Prostate gland (tissue), 2 donors: ENCODE measurements at regions not wholly inside any gene's neighbourhood (a gene's known extent, or its start where the extent isn't known, plus 50 kb on each side); places are given as distances from the start of the nearest gene placed in this dataset.
"Not testable (repeated sequence)": the region's sequence is repeated elsewhere in the genome, so short reads cannot be mapped to it uniquely, and the experiment has no call there.

Experiments used
- DNase-seq: peaks from one replicate; pipeline ENCODE4 v3.0.0-alpha.2; 2019; ENCODE audit warnings: low spot score
- H3K27ac ChIP-seq, 2 donors: fragments of 200-600 bp; sonication (generic); 2 replicates each; pipeline ENCODE4 v1.5.1; 2017 to 2019
- H3K27me3 ChIP-seq: fragments of 200-600 bp; sonication (generic); replicated peaks from 2 replicates; pipeline ENCODE4 v1.5.1; 2019; ENCODE audit not compliant: insufficient read depth
- H3K36me3 ChIP-seq, 2 donors: fragments of 200-600 bp; sonication (generic); 1 replicate in 1 of 2; 2 replicates in 1 of 2; pipeline versions ENCODE4 v1.5.1 to v1.8.1; 2017 to 2019
- H3K4me1 ChIP-seq: fragments of 200-600 bp; sonication (generic); replicated peaks from 2 replicates; pipeline ENCODE4 v1.5.1; 2019
- H3K4me3 ChIP-seq, 2 donors: fragments of 200-600 bp; sonication (generic); 2 replicates each; pipeline ENCODE4 v1.5.1; 2017 to 2019
- H3K9me3 ChIP-seq: fragments of 200-600 bp; sonication (generic); 2 replicates; pipeline ENCODE4 v1.5.1; 2017
- POLR2AphosphoS5 ChIP-seq: sonication (generic); formaldehyde crosslinking; IDR thresholded peaks from one replicate; pipeline ENCODE4 v1.6.1; 2017; ENCODE audit warnings: antibody characterized with exemption
- WGBS: methylation state at CpG from one replicate; pipeline ENCODE4 v1.1.5; 2018; 5-methylcytosine and 5-hydroxymethylcytosine counted together
- intact Hi-C: fragments of 100-400 bp; cut with DNase I; formaldehyde crosslinking; loops from one replicate; pipeline ENCODE4 v1.14.2; 2022
- TF ChIP-seq, protein P1 (sequence below), 4 experiments: fragments of 200-600 bp in 2 of 4; fragments of 450-650 bp in 2 of 4; sonication (generic) in 2 of 4; IDR thresholded peaks; 1 replicate in 3 of 4; 2 replicates in 1 of 4; pipeline ENCODE4 v1.5.1; 2016 to 2019; ENCODE audit warnings: antibody characterized with exemption in 4 of 4, mild to moderate bottlenecking in 2 of 4, moderate library complexity in 2 of 4

DNA sequence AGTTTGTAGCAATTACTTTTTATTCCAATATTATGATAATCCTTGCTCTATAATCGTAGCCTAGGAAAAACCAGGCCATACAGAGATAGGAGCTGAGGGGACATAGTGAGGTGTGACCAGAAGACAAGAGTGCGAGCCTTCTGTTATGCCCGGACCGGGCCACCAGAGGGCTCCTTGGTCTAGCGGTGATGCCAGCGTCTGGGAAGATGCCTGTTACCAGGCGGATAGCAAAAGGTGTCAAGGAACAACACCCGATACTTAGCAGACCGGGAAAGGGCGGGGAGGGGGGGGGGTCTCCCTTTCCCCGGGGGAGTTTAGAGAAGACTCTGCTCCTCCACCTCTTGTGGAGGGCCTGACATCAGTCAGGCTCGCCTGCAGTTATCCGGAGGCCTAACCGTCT lies 67.1 kb upstream of the MUC20 start:
- H3K36me3 ChIP-seq, H3K9me3 ChIP-seq, H3K4me3 ChIP-seq, intact Hi-C loops, DNase-seq, H3K27me3 ChIP-seq, H3K27ac ChIP-seq, H3K4me1 ChIP-seq: not testable (repeated sequence)
- peak; percentile 67 for TF ChIP-seq POLR2AphosphoS5
- TF ChIP-seq, protein P1, sequence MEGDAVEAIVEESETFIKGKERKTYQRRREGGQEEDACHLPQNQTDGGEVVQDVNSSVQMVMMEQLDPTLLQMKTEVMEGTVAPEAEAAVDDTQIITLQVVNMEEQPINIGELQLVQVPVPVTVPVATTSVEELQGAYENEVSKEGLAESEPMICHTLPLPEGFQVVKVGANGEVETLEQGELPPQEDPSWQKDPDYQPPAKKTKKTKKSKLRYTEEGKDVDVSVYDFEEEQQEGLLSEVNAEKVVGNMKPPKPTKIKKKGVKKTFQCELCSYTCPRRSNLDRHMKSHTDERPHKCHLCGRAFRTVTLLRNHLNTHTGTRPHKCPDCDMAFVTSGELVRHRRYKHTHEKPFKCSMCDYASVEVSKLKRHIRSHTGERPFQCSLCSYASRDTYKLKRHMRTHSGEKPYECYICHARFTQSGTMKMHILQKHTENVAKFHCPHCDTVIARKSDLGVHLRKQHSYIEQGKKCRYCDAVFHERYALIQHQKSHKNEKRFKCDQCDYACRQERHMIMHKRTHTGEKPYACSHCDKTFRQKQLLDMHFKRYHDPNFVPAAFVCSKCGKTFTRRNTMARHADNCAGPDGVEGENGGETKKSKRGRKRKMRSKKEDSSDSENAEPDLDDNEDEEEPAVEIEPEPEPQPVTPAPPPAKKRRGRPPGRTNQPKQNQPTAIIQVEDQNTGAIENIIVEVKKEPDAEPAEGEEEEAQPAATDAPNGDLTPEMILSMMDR (IDR thresholded peaks at IDR 0.05): peak in 2 of 4 experiments; percentile 59 to 89
- WGBS: 4% methylated on average over 11 of the region's 14 CpGs

DNA sequence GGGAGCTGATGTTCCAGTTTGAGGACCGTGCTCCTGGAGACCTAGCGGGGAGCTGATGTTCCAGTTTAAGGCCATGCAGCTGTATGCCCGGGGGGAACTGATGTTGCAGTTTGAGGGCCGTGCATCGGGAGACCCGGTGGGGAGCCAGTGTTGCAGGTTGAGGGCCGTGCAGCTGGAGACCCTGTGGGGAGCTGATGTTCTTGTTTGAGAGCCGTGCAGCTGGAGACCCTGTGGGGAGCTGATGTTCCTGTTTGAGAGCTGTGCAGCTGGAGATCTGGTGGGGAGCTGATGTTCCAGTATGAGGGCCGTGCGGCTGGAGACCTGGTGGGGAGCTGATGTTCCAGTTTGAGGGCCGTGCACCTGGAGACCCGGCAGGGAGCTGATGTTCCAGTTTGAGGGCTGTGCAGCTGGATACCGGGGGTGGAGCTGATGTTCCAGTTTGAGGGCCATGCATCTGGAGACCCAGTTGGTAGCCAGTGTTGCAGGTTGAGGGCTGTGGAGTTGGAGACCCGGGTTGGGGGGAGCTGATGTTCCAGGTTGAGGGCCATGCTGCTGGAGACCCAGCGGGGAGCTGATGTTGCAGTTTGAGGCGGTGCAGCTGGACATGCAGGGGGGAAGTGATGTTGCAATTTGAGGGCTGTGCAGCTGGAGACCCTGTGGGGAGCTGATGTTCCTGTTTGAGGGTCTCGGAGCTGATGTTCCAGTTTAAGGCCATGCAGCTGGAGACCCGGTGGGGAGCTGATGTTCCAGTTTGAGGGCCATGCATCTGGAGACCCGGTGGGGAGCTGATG lies 64.4 kb upstream of the APOD start:
- DNase-seq, H3K27me3 ChIP-seq, H3K36me3 ChIP-seq, intact Hi-C loops, H3K4me1 ChIP-seq, H3K27ac ChIP-seq, H3K4me3 ChIP-seq, H3K9me3 ChIP-seq: not testable (repeated sequence)
- WGBS: 93% methylated on average over 19 of the region's 19 CpGs

DNA sequence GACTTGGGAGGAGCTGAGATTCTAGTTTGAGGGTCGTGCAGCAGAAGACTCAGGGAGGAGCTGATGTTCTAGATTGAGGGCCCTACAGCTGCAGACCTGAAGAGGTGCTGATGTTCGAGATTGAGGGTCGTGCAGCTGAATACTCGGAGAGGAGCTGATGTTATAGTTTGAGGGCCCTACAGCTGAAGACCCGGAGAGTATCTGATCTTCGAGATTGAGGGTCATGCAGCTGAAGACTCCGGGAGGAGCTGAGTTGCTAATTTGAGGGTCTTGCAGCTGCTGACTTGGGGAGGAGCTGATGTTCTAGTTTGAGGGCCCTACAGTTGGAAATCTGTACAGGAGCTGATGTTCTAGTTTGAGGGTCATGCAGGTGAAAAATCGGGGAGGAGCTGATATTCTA lies 62.1 kb upstream of the APOD start:
- H3K4me1 ChIP-seq, intact Hi-C loops, H3K9me3 ChIP-seq, H3K27me3 ChIP-seq, H3K36me3 ChIP-seq, H3K27ac ChIP-seq, DNase-seq, H3K4me3 ChIP-seq: not testable (repeated sequence)
- WGBS: 90% methylated on average over 8 of the region's 8 CpGs

DNA sequence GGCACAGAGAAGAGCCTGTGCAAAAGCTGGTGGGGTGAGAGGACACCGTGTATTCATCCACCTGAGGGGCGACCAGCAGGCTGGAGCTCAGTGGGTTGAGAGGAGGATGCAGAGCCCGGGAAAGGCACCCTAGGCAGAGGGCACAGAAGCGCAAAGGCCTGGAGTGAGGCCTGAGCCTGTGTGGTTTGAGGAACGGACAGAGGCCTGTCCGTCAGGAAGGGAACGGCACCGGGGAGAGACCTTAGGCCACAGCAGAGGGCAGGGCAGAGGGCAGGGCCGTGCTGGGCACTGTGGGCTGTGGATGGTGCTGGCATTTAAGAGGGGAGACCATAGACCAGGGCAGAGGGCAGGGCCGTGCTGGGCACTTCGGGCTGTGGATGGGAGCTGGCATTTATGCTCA lies 59.5 kb upstream of the APOD start:
- H3K4me1 ChIP-seq, H3K4me3 ChIP-seq, H3K9me3 ChIP-seq, intact Hi-C loops, H3K27ac ChIP-seq, H3K27me3 ChIP-seq, DNase-seq, H3K36me3 ChIP-seq: not testable (repeated sequence)
- 80% methylated on average over 11 of the region's 11 CpGs for WGBS

DNA sequence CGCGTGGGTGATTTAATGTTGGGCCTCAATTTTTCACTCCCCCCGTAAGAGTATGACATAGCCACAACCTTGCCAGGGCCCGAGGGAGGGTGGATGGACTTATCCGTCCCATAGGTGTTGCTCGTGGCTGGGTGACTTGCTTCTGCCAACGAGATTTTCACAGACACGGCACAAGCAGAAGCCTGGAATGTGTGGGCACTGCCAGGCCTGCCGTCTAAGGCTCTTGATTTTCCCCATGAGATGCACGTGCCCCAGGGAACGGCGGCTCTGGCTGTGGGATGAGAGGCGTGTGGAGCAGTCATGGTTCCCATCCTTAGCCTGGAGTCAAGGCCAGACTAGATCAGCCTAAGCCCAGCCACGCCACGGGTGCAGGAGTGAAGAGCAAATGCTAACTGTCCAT lies 58.6 kb upstream of the APOD start:
- intact Hi-C loops, H3K4me3 ChIP-seq, H3K36me3 ChIP-seq, H3K27ac ChIP-seq, H3K4me1 ChIP-seq, H3K27me3 ChIP-seq, DNase-seq, H3K9me3 ChIP-seq: not testable (repeated sequence)
- 85% methylated on average over 15 of the region's 15 CpGs for WGBS

DNA sequence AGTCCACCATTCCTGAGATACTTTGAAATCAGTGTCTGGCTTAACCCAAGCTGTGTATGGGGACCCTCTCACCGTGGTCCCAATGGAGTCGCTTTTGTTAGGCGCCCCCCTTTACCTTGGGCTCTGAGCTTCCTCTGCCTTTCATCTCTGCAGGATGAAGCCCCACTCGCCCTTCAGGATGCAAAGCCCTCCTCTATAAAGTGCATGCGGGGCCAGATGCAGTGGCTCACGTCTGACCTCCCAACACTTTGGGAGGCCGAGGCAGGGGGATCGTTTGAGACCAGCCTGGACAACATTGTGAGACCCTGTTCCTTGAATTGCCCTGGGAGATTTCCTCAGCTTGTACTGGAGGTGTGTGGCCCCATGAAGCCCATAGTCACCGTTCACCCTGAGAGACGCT lies 54.7 kb upstream of the APOD start:
- H3K27ac ChIP-seq, DNase-seq, intact Hi-C loops: not testable (repeated sequence)

DNA sequence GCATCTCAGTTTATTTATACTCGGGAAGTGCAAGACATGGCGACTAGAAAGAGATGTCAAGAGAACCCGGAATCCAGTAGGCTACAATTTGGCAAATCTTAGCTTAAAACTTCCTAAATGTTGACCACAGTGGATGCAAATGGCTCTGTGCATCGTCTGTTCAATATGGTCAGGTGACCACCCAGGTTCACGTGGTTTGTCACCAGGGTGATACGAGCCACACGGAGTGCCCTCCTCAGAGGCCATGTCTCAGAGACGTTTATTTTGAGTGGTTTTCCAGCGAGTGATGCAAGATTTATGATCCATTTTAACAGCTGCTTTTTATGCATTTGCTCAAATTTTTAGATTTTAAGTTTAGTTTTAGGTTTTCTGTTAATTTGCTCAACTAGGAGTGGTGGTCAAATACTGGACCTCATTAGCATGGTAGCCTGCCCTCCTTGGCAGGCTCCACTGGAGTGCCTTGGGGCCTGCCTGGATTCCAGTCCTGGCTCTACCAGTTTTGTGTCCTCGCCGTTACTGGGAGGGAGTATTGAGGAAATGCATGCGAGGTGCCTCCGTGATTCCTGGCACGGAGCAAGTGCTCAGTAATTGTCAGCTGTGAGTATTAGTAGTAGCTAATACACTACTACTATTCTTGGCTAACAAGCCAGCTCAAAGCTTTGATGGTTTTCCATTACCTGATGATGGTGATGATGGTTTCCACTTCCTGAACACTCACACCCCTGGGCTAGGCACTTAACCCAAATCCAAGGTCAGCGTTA lies 53.9 kb upstream of the APOD start:
- H3K36me3 ChIP-seq, H3K4me3 ChIP-seq, intact Hi-C loops, H3K9me3 ChIP-seq, DNase-seq, H3K27me3 ChIP-seq, H3K27ac ChIP-seq, H3K4me1 ChIP-seq: not testable (repeated sequence)
- WGBS: 62% methylated on average over 15 of the region's 15 CpGs

More for the DNA sequence above, 54.7 kb upstream of the APOD start:
- H3K9me3 ChIP-seq, H3K4me3 ChIP-seq, H3K36me3 ChIP-seq, H3K27me3 ChIP-seq, H3K4me1 ChIP-seq: not testable (repeated sequence)
- 96% methylated on average over 10 of the region's 10 CpGs for whole genome bisulfite sequencing

DNA sequence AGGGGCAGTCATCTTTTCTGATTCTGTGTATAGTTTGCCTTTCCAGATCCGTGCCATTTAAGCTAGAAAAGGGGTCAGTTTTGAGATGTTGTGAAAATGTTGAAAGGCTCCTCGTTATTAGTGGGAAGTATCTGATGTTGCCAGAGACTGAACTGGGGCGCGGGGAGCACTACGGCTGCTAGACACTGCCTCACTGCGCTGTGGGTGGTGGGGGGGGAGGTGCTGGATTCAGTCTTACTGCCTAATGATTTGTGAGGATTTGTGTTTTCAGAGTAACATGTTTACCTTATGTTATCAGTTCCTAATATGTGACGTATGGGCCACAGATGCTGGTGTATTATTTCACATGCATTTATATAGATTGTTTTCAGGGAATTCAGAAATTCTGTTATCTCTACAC lies 53.3 kb upstream of the APOD start:
- WGBS: no CpG with 5 or more reads among the region's 7 CpGs
- H3K27me3 ChIP-seq, DNase-seq, intact Hi-C loops, H3K4me3 ChIP-seq, H3K27ac ChIP-seq, H3K36me3 ChIP-seq, H3K4me1 ChIP-seq, H3K9me3 ChIP-seq: not testable (repeated sequence)

DNA sequence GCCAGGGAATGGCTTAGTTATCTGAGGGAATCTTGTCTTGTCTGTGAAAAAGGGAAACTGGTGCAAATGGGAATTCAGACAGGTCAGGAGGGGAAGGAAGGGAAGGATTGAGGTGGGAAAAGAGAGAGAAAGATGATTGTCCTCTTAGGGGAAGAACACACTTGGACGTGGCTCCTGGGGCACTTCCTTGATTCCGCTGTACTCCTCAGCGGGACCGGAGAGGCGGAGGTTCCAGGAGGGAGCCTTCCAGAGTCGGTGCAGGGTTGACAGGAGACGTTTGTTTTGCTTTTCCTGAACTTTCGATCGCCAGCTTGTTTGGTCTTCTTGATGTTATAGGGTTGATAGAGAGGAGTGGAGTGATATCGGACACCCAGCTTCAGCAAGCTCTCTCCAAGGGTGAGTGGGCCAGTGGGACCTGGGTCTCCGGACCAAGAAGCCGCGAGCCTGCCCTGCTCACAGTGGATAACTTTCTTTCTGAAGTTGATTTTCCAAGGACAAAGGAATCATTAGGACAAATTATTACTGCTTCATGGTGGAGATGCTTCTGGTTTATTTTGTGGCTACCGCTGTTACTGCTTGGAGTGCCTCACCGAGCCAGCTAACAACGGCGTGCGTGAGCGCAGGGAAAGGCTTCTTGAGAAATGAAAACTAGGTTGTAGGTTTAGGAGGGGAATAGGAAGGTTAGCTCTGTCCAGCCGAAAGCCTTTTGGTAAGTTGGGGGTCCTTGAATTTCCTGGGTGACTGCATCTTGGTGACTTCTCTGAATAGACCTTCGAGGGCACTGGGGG lies 52.4 kb upstream of the APOD start:
- H3K36me3 ChIP-seq, H3K4me3 ChIP-seq, H3K27ac ChIP-seq, DNase-seq, H3K9me3 ChIP-seq, H3K27me3 ChIP-seq, intact Hi-C loops, H3K4me1 ChIP-seq: not testable (repeated sequence)
- 58% methylated on average over 19 of the region's 21 CpGs for WGBS

DNA sequence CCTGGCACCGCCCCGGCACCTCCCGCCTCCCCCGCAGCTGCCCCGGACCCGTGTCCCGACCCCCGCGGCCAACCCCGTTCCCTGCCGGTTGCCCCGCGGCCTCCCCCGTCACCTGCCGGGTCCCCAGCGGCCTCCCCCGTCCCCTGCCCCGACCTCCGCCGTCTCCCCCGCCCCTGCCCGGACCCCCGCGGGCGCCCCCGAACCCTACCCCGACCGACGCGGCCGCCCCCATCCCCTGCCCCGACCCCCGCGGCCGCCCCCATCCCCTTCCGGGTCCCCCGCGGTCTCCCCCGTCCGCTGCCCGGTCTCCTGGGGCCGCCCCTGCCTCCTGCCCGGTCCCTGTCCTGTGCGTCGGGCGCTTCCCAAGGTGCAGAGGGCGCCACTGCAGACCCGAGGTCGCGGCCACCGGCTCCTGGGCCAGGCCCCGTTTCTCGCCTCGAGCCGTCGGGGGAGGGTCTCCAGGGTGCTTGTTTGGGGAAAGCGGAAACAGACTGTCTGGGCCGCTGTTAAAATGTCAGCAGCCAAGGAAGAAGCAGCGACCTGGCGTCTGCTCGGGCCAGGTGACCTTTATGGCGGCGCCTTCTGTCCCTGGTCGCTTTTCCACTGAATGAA lies 51.6 kb upstream of the APOD start:
- DNase-seq, H3K36me3 ChIP-seq, H3K9me3 ChIP-seq, intact Hi-C loops, H3K27me3 ChIP-seq, H3K4me3 ChIP-seq, H3K27ac ChIP-seq, H3K4me1 ChIP-seq: not testable (repeated sequence)
- no CpG with 5 or more reads among the region's 64 CpGs for WGBS
